Nucleus accumbens (tissue), 56 donors: ENCODE measurements at regions not wholly inside any gene's neighbourhood (a gene's known extent, or its start where the extent isn't known, plus 50 kb on each side); places are given as distances from the start of the nearest gene placed in this dataset.

Experiments
- DNase-seq, 56 donors: peaks; one replicate each; lab custom pipeline; 2025; lab: John Stamatoyannopoulos, UW

GRCh38 chr22:22047266-22047665 lies 64.7 kb upstream of the TOP3B start:
- DNase-seq, result no peak

GRCh38 chr22:22046370-22046769 lies 63.8 kb upstream of the TOP3B start:
- DNase-seq, result no peak

DNA sequence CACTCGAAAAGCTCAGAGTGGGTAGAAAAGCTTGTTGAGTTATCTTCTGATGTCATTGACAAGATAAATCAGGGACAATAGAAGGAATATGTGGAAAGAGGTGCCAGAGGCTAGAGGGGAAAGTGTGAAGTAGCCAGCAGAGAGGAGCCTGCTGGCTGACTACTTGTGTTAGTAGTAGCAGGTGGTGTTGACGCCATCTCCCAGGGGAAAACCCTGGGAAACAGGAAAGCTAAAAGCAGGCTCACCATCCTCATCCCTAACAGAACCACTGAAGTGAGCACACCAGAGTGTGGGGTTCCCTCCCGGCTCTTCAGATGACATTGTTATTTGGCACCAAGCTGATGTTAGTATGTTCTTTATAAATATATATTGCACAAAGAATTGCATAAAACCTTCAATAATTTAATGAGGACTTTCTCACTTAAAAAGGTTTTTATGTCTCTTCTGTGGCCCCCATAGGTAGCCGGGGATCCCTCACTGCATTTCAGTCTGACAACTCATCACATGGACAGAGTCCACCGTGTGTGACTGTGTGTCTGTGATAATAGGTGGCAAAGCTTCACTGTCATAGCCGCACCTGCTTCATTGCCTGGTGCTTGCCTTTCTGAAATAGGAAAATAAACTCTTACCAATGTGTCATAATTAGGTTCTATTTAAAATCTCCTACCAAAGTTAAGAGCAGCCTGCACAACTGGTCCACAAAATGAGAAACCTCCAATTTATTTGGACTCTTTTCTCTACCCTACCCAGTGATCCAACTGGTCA lies 63.2 kb upstream of the TOP3B start:
- DNase-seq, result no peak

DNA sequence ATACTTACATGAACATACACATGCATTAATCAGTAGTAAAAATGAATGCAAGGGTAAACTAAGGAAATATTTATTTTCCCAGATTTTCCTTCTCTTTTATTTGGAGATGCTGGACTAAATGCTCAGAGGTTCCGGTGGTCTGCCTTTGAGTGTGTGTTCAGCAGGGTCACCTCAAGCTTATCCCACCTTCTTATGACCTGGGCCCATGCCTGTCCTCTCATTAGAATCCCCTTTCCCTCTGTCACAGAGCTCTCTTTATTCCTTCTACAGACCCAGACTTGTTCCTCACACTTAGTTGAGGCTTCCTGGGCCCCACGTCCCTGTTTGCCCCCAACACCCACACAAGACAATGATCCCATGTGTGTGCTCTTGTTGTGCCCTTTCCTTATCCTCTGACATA lies 61.6 kb upstream of the TOP3B start:
- no peak for DNase-seq

- no peak for DNase-seq
These were observed 60.9 kb upstream of the TOP3B start for GRCh38 chr22:22043296-22044078.

DNA sequence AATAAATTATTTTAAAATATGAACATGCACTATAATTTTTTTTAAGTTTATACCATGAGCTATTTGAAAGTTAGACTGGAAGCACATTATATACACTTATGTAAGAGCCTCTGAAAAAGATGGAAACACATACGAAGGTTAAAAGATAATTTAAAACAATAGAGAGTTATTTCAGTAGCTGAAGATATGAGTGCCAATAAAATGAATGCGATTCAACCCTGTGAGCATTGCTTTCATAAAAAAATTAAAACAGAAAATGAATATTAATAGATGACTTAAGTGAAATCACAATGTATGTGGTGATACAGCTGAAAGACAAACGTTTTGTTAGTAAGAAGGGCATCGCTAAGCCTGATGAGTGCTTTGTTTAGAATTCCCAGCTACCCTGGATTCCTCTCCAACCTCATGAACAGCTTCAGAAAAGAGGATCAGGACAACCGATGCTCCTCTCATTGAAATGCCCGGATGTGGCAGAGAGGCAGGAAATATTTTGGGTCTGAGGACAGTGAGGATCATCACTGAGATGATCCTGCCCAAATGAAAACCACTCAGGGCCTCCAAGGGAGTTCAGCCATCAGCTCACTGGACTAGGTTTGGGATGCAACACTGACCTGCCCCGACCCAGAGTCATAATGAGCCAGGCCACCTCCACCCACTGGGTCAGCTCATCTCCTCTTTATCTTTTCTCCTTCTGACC lies 60.2 kb upstream of the TOP3B start:
- no peak for DNase-seq

DNA sequence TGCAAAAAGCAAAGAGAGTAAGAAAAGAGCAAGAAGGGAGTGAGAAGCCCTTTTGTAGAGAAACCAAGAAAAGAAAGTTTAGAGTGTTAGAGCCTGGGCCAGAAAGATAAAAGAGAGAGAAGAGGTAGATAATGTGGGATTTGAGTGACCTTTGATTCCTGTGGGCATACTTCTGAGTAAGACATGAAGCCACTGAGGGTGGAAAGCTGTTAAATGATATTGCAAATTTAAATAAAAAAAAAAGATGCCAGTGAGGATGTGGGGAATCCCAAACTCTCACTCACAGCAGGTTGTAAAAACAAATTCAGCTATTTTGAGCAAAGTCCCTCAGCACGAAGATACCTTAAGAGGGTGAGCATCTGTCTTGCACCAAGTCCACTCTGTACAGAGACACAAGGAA lies 59.4 kb upstream of the TOP3B start:
- no peak for DNase-seq

DNA sequence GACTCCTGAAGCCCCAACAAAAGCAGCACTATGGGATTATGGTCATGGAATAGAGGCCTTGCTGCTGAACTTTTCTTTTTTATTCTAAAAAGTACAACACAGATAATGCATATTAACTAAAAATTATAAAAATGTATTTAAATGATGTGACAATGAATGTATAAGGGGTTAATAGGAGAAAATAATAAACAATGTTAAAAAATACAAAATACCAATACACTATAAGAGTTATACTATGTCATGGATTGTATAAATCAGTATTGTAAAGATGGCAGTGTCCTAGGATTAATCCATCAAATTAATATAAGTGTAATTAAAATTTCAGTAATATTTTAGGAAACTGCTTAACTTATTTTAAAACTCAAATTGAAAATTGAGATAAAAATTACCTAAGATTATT lies 58.3 kb upstream of the TOP3B start:
- no peak for DNase-seq

DNA sequence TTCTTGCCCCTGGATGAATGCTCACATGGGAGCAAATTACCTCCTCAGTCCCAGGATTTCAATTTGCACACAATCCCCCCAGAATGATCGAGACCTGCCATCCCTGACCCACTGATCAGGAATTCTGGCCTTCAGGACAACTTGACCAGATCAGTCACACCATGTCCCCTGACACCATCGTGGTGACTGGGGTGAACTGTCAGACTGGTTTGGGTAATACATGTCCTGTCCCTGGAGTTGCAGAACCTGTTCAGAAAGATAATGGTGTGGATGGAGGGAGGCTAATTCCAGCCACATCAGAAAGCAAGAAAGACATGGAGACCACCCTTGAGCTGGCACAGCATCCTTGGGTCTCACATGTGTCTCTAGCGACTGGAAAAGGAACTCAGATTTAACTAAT lies 57.9 kb upstream of the TOP3B start:
- no peak for DNase-seq

DNA sequence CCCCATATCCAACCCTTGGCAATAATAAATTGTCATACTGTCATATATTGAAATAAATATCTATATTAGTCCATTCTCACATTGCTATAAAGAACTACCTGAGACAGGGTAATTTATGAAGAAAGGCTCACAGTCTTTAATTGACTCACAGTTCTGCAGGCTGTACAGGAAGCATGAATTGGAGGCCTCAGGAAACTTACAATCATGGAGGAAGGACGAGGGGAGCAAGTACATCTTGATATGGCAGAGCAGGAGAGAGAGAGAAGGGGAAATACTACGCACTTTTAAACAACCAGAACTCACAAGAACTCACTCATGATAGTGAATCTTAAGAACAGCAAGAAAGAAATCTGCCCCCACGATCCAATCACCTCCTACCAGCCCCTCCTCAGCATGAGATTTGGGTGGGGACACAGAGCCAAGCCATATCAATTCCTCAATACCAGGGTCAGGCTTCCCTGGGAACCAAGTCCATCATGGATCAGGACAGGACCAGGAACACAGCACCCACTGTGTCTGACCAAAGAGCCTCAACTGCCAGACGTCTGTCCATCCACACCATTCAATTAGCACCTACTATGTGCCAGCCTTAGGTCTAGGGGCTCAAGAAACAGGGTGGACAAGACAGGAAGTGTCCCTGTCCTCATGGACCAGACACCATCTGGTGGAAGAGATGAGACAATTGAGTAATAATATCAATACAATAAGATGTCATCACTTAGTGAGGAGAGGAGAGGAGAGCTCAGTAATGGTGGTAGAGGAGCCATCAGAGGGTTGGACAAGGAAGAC lies 56.9 kb upstream of the TOP3B start:
- DNase-seq, result no peak

GRCh38 chr22:22038178-22038880 lies 55.7 kb upstream of the TOP3B start:
- DNase-seq, result no peak

DNA sequence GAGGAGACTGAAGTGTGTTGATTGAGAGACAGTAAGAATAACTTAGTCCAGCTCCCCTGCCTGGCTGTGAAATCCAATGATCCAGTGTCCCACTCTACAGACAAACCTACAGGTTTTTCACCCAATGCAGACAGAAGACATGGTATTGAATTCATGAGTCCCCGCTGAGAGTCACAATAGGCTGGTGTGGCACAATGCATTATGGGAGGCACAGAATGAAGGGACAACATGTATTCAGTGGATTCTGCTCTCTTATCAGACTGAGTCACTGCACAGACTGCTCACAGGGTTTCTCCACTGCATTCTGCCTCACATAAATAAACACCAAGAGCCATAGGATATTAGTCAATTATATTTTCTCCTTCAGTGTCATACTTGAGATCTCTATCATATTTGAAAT lies 55.2 kb upstream of the TOP3B start:
- DNase-seq, result no peak

- no peak for DNase-seq
These were observed 54.6 kb upstream of the TOP3B start for GRCh38 chr22:22037229-22037628.

DNA sequence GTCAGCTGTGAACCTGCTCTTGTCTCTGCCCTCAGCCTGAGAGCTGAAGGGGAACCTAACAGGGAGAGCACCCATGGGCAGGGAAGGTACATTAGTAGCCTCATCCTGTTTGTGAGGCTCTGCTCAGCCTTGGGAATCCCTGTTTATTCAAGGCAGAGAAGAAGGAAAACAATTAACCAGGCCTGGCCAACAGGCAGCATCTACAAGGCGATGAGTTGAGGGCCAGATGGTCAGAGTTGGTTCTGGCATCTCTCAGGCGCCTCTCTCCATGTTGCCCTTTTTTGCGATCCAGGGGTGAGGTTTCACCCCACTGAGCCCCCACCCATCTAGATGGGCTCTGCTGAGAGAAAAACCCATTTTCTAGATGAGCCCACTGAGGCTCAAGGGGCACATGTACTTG lies 54.0 kb upstream of the TOP3B start:
- DNase-seq, result no peak

- DNase-seq, result no peak
These were observed 53.3 kb upstream of the TOP3B start for GRCh38 chr22:22035771-22036314.

DNA sequence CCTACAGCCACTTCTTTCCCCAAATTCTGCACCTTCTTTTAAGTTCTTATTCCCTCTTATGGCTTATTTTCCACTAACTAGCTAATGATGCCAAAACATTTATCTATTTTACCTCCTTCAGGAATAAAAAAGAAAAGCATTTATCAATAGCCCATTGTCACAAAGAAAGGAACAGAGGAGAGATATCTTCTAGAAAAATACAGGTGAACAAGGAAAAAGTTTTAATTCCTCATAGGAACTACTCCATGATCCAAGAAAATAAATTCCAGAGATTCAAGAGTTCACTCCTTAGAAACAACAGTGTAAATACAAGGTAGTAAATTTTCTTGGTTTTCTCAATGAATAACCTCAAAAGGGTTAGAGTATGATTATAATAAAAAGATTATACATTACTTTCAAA lies 52.6 kb upstream of the TOP3B start:
- no peak for DNase-seq

GRCh38 chr22:22034469-22035132 lies 52.0 kb upstream of the TOP3B start:
- no peak for DNase-seq

DNA sequence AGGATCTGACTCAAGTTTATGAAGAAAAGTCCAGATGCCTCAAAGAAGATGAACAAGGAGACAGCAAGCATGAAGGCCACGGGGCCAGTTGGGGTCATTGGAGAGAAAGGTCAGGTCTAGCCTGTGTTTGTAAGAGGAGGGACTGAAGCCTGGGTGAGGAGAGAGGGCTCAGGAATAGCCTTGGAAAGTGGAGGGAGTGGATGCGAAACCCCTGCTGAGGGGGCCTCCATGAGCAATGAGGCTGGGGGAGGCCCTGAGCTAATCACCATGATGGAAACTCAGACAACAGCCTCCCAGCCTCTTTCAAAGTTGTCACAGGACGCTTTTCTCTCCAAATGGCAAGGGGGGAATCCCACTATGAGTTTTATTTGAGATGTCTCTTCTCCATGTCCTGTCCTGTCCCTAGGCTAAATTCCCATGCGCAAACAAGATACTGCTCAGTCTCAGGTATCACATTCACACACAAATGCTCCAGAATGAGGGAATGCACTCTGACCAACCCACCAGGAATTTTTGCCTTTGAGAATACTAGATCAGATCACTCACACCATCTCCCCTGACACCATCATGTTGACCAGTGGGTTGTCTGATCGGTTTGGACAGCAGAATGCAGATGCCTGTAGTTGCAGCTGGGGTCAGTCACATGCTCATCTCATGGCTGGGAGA lies 51.3 kb upstream of the TOP3B start:
- DNase-seq, result no peak
